ENCODE measurements at regions not wholly inside any gene's neighbourhood (a gene's known extent, or its start where the extent isn't known, plus 50 kb on each side); places are given as distances from the start of the nearest gene placed in this dataset.

GRCh38 chr5:175215906-175216305 lies 228.1 kb downstream of the DRD1 start:
- Histone ChIP-seq H3K4me1 (no peaks in the 10 kb centered on the region), H3K27ac (no peak overlapping the region), H3K27me3 (no peaks in the 10 kb centered on the region), H3K36me3 (no peaks in the 10 kb centered on the region), H3K4me3 (no peak overlapping the region), H3K9me3 (no peaks in the 10 kb centered on the region)
- 35% methylated on average over 7 of the region's 11 CpGs for WGBS (ENCODE audit: insufficient coverage, low coverage, low lambda C conversion rate, missing lambda C conversion rate)
- intact Hi-C loops (cut with DNase I), result no loop called here
- no peak for TF ChIP-seq CTCF (IDR thresholded peaks at IDR 0.05)
- TF ChIP-seq POLR2A (IDR thresholded peaks at IDR 0.05), result no peak
- ATAC-seq (no peak), DNase-seq (no peak)

- ATAC-seq (no peak), DNase-seq (no peak)
- Histone ChIP-seq H3K27me3 (no peaks in the 10 kb centered on the region), H3K4me3 (no peak overlapping the region), H3K27ac (no peak overlapping the region), H3K36me3 (no peaks in the 10 kb centered on the region), H3K9me3 (no peaks in the 10 kb centered on the region), H3K4me1 (no peaks in the 10 kb centered on the region)
- intact Hi-C loops (cut with DNase I), result no loop called here
- no peak for TF ChIP-seq POLR2A (IDR thresholded peaks at IDR 0.05)
- no peak for TF ChIP-seq CTCF (IDR thresholded peaks at IDR 0.05)
- WGBS (ENCODE audit: insufficient coverage, low coverage, low lambda C conversion rate, missing lambda C conversion rate), result 51% methylated on average over 2 of the region's 2 CpGs
Measured at GRCh38 chr5:175214152-175214551, 229.8 kb downstream of the DRD1 start.

GRCh38 chr5:175211956-175212756 lies 231.8 kb downstream of the DRD1 start:
- Histone ChIP-seq H3K9me3 (no peaks in the 10 kb centered on the region), H3K27ac (no peak overlapping the region), H3K36me3 (no peaks in the 10 kb centered on the region), H3K4me3 (no peak overlapping the region), H3K4me1 (no peaks in the 10 kb centered on the region), H3K27me3 (no peaks in the 10 kb centered on the region)
- intact Hi-C loops (cut with DNase I), result no loop called here
- WGBS (ENCODE audit: insufficient coverage, low coverage, low lambda C conversion rate, missing lambda C conversion rate), result 39% methylated on average over 8 of the region's 8 CpGs
- ATAC-seq, result no peak
- no peak for DNase-seq
- TF ChIP-seq CTCF (IDR thresholded peaks at IDR 0.05), result no peak

- H3K27me3 ChIP-seq, result no peaks in the 10 kb centered on the region
Measured at GRCh38 chr5:175207321-175208040, 236.5 kb downstream of the DRD1 start.

More at GRCh38 chr5:175207321-175208040, 236.5 kb downstream of the DRD1 start:
- ATAC-seq, result no peak
- Histone ChIP-seq H3K9me3 (no peaks in the 10 kb centered on the region), H3K4me3 (no peak overlapping the region), H3K4me1 (no peaks in the 10 kb centered on the region), H3K36me3 (no peaks in the 10 kb centered on the region), H3K27ac (no peak overlapping the region)
- TF ChIP-seq POLR2A (IDR thresholded peaks at IDR 0.05) (no peak), CTCF (IDR thresholded peaks at IDR 0.05) (no peak)
- WGBS (ENCODE audit: insufficient coverage, low coverage, low lambda C conversion rate, missing lambda C conversion rate), result 37% methylated on average over 18 of the region's 18 CpGs
- intact Hi-C loops (cut with DNase I), result no loop called here
- no peak for DNase-seq

All from right lobe of liver (tissue), 6 donors.